ENCODE measurements at regions not wholly inside any gene's neighbourhood (a gene's known extent, or its start where the extent isn't known, plus 50 kb on each side); places are given as distances from the start of the nearest gene placed in this dataset.

GRCh38 chr3:178244733-178245709, 291.2 kb upstream of the KCNMB2 start:
- DNase-seq (no peak), ATAC-seq (ENCODE audit: low read depth) (no peak)
- H3K9me3 Mint-ChIP-seq (ENCODE audit: insufficient read depth): no peaks in the 10 kb centered on the region
- no peak overlapping the region for H3K27ac Mint-ChIP-seq
- Histone ChIP-seq H3K4me1 (ENCODE audit: control insufficient read depth in 2 of 2, insufficient read depth in 2 of 2, low read length in 2 of 2) (no peaks in the 10 kb centered on the region), H4K20me1 (ENCODE audit: control insufficient read depth, insufficient read depth, low read length, poor library complexity, severe bottlenecking) (no peaks in the 10 kb centered on the region), H3K27me3 (replicated peaks in 1 of 4; ENCODE audit: control extremely low read depth in 1 of 4, control insufficient read depth in 3 of 4, insufficient read depth in 4 of 4, low read length in 3 of 4) (no peaks in the 10 kb centered on the region), H3K4me2 (replicated peaks; ENCODE audit: low read depth, low read length, poor library complexity, severe bottlenecking) (no peak overlapping the region), H3K27ac (ENCODE audit: low read length in 2 of 2) (no peak overlapping the region), H3K79me2 (ENCODE audit: control insufficient read depth, insufficient read depth, low read length) (no peaks in the 10 kb centered on the region), H3K9ac (ENCODE audit: low read length) (no peak overlapping the region), H3K4me3 (ENCODE audit: control extremely low read depth in 1 of 5, extremely low read depth in 1 of 5, insufficient read depth in 1 of 5, low read depth in 2 of 5, low read length in 4 of 5) (no peak overlapping the region), H2AFZ (ENCODE audit: insufficient read depth, low read depth, low read length, poor library complexity, severe bottlenecking) (no peak overlapping the region), H3K9me3 (ENCODE audit: control extremely low read depth in 1 of 3, control insufficient read depth in 2 of 3, insufficient read depth in 1 of 3, low read length in 2 of 3) (peaks cover 0 to 3% (median 0%) of the 10 kb centered on the region in 3 donors), H3K36me3 (replicated peaks in 1 of 2; ENCODE audit: control extremely low read depth in 1 of 2, control insufficient read depth in 1 of 2, extremely low read depth in 1 of 2, insufficient read depth in 2 of 2, low read length in 1 of 2) (no peaks in the 10 kb centered on the region)
- H3K4me1 Mint-ChIP-seq: no peaks in the 10 kb centered on the region
- ChIA-PET POLR2A (no interaction called here), CTCF (no interaction called here)
- no peak for TF ChIP-seq EZH2 (IDR thresholded peaks at IDR 0.05; ENCODE audit: borderline replicate concordance, insufficient read depth, low read depth, low read length, poor library complexity, severe bottlenecking)
- TF ChIP-seq, protein P1, sequence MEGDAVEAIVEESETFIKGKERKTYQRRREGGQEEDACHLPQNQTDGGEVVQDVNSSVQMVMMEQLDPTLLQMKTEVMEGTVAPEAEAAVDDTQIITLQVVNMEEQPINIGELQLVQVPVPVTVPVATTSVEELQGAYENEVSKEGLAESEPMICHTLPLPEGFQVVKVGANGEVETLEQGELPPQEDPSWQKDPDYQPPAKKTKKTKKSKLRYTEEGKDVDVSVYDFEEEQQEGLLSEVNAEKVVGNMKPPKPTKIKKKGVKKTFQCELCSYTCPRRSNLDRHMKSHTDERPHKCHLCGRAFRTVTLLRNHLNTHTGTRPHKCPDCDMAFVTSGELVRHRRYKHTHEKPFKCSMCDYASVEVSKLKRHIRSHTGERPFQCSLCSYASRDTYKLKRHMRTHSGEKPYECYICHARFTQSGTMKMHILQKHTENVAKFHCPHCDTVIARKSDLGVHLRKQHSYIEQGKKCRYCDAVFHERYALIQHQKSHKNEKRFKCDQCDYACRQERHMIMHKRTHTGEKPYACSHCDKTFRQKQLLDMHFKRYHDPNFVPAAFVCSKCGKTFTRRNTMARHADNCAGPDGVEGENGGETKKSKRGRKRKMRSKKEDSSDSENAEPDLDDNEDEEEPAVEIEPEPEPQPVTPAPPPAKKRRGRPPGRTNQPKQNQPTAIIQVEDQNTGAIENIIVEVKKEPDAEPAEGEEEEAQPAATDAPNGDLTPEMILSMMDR (IDR thresholded peaks at IDR 0.05): no peak
- 91% methylated on average over 6 of the region's 11 CpGs for WGBS (ENCODE audit: insufficient coverage)
- intact Hi-C loops (cut with micrococcal nuclease): no loop called here
- H3K4me3 Mint-ChIP-seq: no peak overlapping the region
- H3K27me3 Mint-ChIP-seq: no peaks in the 10 kb centered on the region

- Histone ChIP-seq H3K9ac (ENCODE audit: low read length) (no peak overlapping the region), H3K4me1 (ENCODE audit: control insufficient read depth in 2 of 2, insufficient read depth in 2 of 2, low read length in 2 of 2) (no peaks in the 10 kb centered on the region), H4K20me1 (ENCODE audit: control insufficient read depth, insufficient read depth, low read length, poor library complexity, severe bottlenecking) (no peaks in the 10 kb centered on the region), H3K4me2 (replicated peaks; ENCODE audit: low read depth, low read length, poor library complexity, severe bottlenecking) (no peak overlapping the region), H3K36me3 (replicated peaks in 1 of 2; ENCODE audit: control extremely low read depth in 1 of 2, control insufficient read depth in 1 of 2, extremely low read depth in 1 of 2, insufficient read depth in 2 of 2, low read length in 1 of 2) (no peaks in the 10 kb centered on the region), H3K27ac (ENCODE audit: low read length in 2 of 2) (no peak overlapping the region), H3K79me2 (ENCODE audit: control insufficient read depth, insufficient read depth, low read length) (no peaks in the 10 kb centered on the region), H3K9me3 (ENCODE audit: control extremely low read depth in 1 of 3, control insufficient read depth in 2 of 3, insufficient read depth in 1 of 3, low read length in 2 of 3) (peaks cover 0 to 3% (median 0%) of the 10 kb centered on the region in 3 donors), H3K4me3 (ENCODE audit: control extremely low read depth in 1 of 5, extremely low read depth in 1 of 5, insufficient read depth in 1 of 5, low read depth in 2 of 5, low read length in 4 of 5) (no peak overlapping the region), H2AFZ (ENCODE audit: insufficient read depth, low read depth, low read length, poor library complexity, severe bottlenecking) (no peak overlapping the region), H3K27me3 (replicated peaks in 1 of 4; ENCODE audit: control extremely low read depth in 1 of 4, control insufficient read depth in 3 of 4, insufficient read depth in 4 of 4, low read length in 3 of 4) (no peaks in the 10 kb centered on the region)
- ChIA-PET CTCF (no interaction called here), POLR2A (no interaction called here)
- no peak overlapping the region for H3K27ac Mint-ChIP-seq
- H3K9me3 Mint-ChIP-seq (ENCODE audit: insufficient read depth): peaks cover 2% of the 10 kb centered on the region
- no peak overlapping the region for H3K4me3 Mint-ChIP-seq
- 90% methylated on average over 2 of the region's 3 CpGs for WGBS (ENCODE audit: insufficient coverage)
- TF ChIP-seq, protein P1 (IDR thresholded peaks at IDR 0.05): no peak
- no peak for TF ChIP-seq EZH2 (IDR thresholded peaks at IDR 0.05; ENCODE audit: borderline replicate concordance, insufficient read depth, low read depth, low read length, poor library complexity, severe bottlenecking)
- ATAC-seq (ENCODE audit: low read depth) (no peak), DNase-seq (no peak)
- peaks cover 3% of the 10 kb centered on the region for H3K27me3 Mint-ChIP-seq
- H3K4me1 Mint-ChIP-seq: no peaks in the 10 kb centered on the region
- intact Hi-C loops (cut with micrococcal nuclease): no loop called here
Observed at GRCh38 chr3:178246004-178246403, 290.2 kb upstream of the KCNMB2 start.
